ENCODE measurements at regions not wholly inside any gene's neighbourhood (a gene's known extent, or its start where the extent isn't known, plus 50 kb on each side); places are given as distances from the start of the nearest gene placed in this dataset.
"Not testable (repeated sequence)": the region's sequence is repeated elsewhere in the genome, so short reads cannot be mapped to it uniquely, and the experiment has no call there.

GRCh38 chr5:86411596-86411995 is 206.1 kb upstream of the COX7C start:
- Histone ChIP-seq H3K4me3 (ENCODE audit: low read length) (no peak overlapping the region), H3K4me1 (ENCODE audit: control insufficient read depth, insufficient read depth, low read length) (no peaks in the 10 kb centered on the region), H3K9me3 (ENCODE audit: control insufficient read depth, low read length) (no peaks in the 10 kb centered on the region), H3K36me3 (ENCODE audit: control insufficient read depth, insufficient read depth, low read length) (no peaks in the 10 kb centered on the region), H3K9ac (ENCODE audit: low read length) (no peak overlapping the region), H3K27me3 (ENCODE audit: control insufficient read depth, insufficient read depth, low read length) (no peaks in the 10 kb centered on the region)

DNA sequence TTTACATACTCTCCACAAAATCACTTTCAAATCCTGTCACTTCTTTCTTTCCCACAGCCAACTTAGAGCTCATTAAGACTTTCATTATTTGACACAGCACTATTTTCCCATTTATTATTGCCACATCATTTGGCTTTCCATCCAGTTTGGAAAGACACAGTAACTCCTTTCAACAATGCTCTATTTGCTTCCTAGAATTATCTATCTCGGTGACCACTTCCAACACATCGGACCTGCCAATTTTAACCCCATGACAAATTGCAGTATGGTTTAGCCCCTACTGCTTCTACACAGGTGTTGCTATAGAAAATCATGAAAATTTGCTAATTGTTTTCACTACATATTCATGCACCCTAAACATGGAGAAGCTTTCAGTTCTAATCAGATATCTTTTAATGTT is 190.6 kb upstream of the COX7C start:
- no peaks in the 10 kb centered on the region for H3K9me3 ChIP-seq (ENCODE audit: control insufficient read depth, low read length)

GRCh38 chr5:86439593-86440110 is 178.1 kb upstream of the COX7C start:
- H3K9me3 ChIP-seq (ENCODE audit: control insufficient read depth, low read length): no peaks in the 10 kb centered on the region
- no peaks in the 10 kb centered on the region for H3K27me3 ChIP-seq (ENCODE audit: control insufficient read depth, insufficient read depth, low read length)
- no peaks in the 10 kb centered on the region for H3K36me3 ChIP-seq (ENCODE audit: control insufficient read depth, insufficient read depth, low read length)
- H3K9ac ChIP-seq (ENCODE audit: low read length): no peak overlapping the region
- H3K4me3 ChIP-seq (ENCODE audit: low read length): no peak overlapping the region
- no peaks in the 10 kb centered on the region for H3K4me1 ChIP-seq (ENCODE audit: control insufficient read depth, insufficient read depth, low read length)

More for the DNA sequence above, 190.6 kb upstream of the COX7C start:
- Histone ChIP-seq H3K27me3 (ENCODE audit: control insufficient read depth, insufficient read depth, low read length) (no peaks in the 10 kb centered on the region), H3K4me3 (ENCODE audit: low read length) (no peak overlapping the region), H3K4me1 (ENCODE audit: control insufficient read depth, insufficient read depth, low read length) (no peaks in the 10 kb centered on the region), H3K9ac (ENCODE audit: low read length) (no peak overlapping the region), H3K36me3 (ENCODE audit: control insufficient read depth, insufficient read depth, low read length) (no peaks in the 10 kb centered on the region)

DNA sequence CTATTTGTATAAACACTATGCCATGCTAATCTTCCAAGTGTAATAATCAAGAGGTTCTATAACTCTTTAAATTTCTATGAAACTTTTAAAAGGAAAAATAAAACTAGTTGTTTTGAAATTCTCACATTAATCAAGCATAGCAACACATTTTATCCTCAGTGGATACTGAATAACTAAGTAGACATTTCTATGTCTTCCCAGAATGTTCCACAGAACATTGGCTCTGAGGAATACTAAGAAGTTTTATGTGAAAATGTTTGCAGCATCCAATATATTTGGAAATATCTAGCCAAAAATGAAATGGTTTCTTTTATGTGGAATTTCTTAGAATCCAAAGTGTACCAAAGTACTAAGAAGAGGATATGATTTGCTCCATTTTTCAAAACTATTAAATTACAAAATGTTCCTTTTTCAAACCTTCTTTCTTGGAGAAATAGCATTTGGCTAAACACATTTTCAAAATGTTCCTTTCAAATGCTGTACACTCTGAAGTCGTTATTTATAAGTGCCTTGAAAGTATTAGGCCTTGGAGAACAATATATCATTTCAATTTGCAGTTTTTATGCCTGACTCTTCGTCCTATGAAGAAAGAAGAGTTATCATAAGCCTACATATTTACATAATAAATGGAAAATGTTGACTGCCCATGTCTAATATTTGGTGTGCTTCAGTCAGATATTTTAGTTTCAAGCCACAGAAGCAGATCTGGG is 175.6 kb upstream of the COX7C start:
- Histone ChIP-seq H3K9ac (ENCODE audit: low read length) (no peak overlapping the region), H3K4me3 (ENCODE audit: low read length) (no peak overlapping the region), H3K27me3 (ENCODE audit: control insufficient read depth, insufficient read depth, low read length) (no peaks in the 10 kb centered on the region), H3K9me3 (ENCODE audit: control insufficient read depth, low read length) (no peaks in the 10 kb centered on the region), H3K4me1 (ENCODE audit: control insufficient read depth, insufficient read depth, low read length) (no peaks in the 10 kb centered on the region), H3K36me3 (ENCODE audit: control insufficient read depth, insufficient read depth, low read length) (no peaks in the 10 kb centered on the region)

DNA sequence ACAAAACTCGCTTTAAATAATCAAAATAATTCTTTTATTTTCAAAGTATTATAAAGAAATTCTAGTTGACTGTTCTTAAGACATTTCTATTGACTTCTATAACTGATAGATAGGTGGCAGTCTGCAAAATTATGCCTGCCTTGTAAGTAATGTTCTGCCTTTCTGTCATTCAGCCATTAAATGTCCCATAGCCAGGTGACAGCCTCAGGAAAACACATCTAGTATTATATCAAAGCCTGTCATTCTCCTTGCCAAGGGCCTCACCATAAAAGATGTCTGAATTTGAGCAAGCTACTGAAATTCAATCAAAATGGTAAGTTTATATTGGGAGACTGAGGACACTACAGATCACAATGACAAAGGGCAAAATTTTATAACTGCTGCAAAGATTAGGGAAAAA is 170.4 kb upstream of the COX7C start:
- no peak overlapping the region for H3K9ac ChIP-seq (ENCODE audit: low read length)
- no peaks in the 10 kb centered on the region for H3K9me3 ChIP-seq (ENCODE audit: control insufficient read depth, low read length)
- no peaks in the 10 kb centered on the region for H3K4me1 ChIP-seq (ENCODE audit: control insufficient read depth, insufficient read depth, low read length)
- no peaks in the 10 kb centered on the region for H3K36me3 ChIP-seq (ENCODE audit: control insufficient read depth, insufficient read depth, low read length)
- H3K27me3 ChIP-seq (ENCODE audit: control insufficient read depth, insufficient read depth, low read length): no peaks in the 10 kb centered on the region
- no peak overlapping the region for H3K4me3 ChIP-seq (ENCODE audit: low read length)

DNA sequence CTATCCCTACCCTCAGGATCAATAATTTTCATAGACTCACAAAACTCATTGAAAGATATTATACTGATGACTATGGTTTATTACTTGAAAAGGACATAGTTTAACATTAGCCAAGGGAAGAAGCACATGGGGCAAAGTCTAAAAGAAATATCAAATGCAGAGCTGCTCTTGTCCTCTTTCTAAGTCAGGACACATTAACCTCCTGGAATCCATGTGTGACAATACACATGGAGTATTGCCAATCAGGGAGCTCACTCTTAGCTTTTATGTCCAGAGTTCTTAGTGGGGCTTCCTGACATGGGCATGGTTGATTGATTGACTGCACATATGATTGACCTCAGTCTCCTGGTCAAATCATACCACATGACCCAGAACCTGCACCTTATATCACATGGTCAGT is 165.5 kb upstream of the COX7C start:
- H3K36me3 ChIP-seq (ENCODE audit: control insufficient read depth, insufficient read depth, low read length): no peaks in the 10 kb centered on the region
- H3K4me1 ChIP-seq (ENCODE audit: control insufficient read depth, insufficient read depth, low read length): no peaks in the 10 kb centered on the region
- H3K27me3 ChIP-seq (ENCODE audit: control insufficient read depth, insufficient read depth, low read length): no peaks in the 10 kb centered on the region
- H3K9me3 ChIP-seq (ENCODE audit: control insufficient read depth, low read length): no peaks in the 10 kb centered on the region
- H3K9ac ChIP-seq (ENCODE audit: low read length): no peak overlapping the region
- no peak overlapping the region for H3K4me3 ChIP-seq (ENCODE audit: low read length)

DNA sequence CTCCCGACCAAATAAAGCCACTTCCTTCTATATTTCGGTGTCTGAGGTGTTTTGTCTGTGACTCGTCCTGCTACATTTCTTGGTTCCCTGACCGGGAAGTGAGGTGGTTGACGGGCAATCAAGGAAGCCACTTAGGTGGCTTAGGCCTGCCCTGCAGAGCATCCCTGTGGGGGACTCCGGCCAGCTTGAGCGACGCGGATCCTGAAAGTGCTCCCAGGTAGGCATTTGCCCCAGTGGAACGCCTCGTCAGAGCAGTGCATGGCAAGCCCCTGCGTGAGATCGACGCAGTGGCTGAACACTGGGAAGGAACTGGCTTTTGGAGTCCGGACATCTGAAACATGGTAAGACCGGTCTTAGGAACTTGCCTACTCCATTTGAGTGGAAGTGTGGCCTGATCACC is 157.2 kb upstream of the COX7C start:
- Histone ChIP-seq H3K4me1 (ENCODE audit: control insufficient read depth, insufficient read depth, low read length) (no peaks in the 10 kb centered on the region), H3K36me3 (ENCODE audit: control insufficient read depth, insufficient read depth, low read length) (no peaks in the 10 kb centered on the region), H3K9me3 (ENCODE audit: control insufficient read depth, low read length) (peaks cover 7% of the 10 kb centered on the region), H3K9ac (ENCODE audit: low read length) (no peak overlapping the region), H3K4me3 (ENCODE audit: low read length) (no peak overlapping the region), H3K27me3 (ENCODE audit: control insufficient read depth, insufficient read depth, low read length) (no peaks in the 10 kb centered on the region)

GRCh38 chr5:86461169-86461956 is 156.4 kb upstream of the COX7C start:
- peaks cover 9% of the 10 kb centered on the region for H3K9me3 ChIP-seq (ENCODE audit: control insufficient read depth, low read length)

DNA sequence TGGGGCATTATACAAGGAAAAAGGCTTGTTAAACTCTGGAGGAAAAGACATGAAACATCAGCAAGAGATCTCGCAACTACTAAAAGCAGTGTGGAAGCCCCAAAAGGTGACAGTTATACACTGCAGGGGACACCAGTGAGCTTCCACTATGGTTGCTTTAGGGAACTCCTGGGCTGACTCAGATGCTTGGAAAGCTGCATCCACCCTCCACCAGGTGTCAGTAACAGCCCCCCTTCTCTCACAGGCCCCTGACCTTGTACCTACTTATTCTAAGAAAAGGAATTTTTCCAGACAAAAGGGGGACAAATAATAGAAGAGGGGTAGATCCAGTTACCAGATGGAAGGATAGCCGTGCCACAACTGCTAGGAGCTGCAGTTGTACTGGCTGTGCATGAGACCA is 154.4 kb upstream of the COX7C start:
- no peak overlapping the region for H3K4me3 ChIP-seq (ENCODE audit: low read length)
- H3K9ac ChIP-seq (ENCODE audit: low read length): no peak overlapping the region
- peaks cover 9% of the 10 kb centered on the region for H3K9me3 ChIP-seq (ENCODE audit: control insufficient read depth, low read length)
- no peaks in the 10 kb centered on the region for H3K4me1 ChIP-seq (ENCODE audit: control insufficient read depth, insufficient read depth, low read length)
- H3K27me3 ChIP-seq (ENCODE audit: control insufficient read depth, insufficient read depth, low read length): no peaks in the 10 kb centered on the region
- no peaks in the 10 kb centered on the region for H3K36me3 ChIP-seq (ENCODE audit: control insufficient read depth, insufficient read depth, low read length)

More at GRCh38 chr5:86461169-86461956, 156.4 kb upstream of the COX7C start:
- Histone ChIP-seq H3K4me1 (ENCODE audit: control insufficient read depth, insufficient read depth, low read length) (no peaks in the 10 kb centered on the region), H3K27me3 (ENCODE audit: control insufficient read depth, insufficient read depth, low read length) (no peaks in the 10 kb centered on the region), H3K9ac (ENCODE audit: low read length) (no peak overlapping the region), H3K4me3 (ENCODE audit: low read length) (no peak overlapping the region), H3K36me3 (ENCODE audit: control insufficient read depth, insufficient read depth, low read length) (no peaks in the 10 kb centered on the region)

GRCh38 chr5:86465052-86465838 is 152.5 kb upstream of the COX7C start:
- Histone ChIP-seq H3K4me1 (ENCODE audit: control insufficient read depth, insufficient read depth, low read length) (no peaks in the 10 kb centered on the region), H3K9ac (ENCODE audit: low read length) (no peak overlapping the region), H3K36me3 (ENCODE audit: control insufficient read depth, insufficient read depth, low read length) (no peaks in the 10 kb centered on the region), H3K27me3 (ENCODE audit: control insufficient read depth, insufficient read depth, low read length) (no peaks in the 10 kb centered on the region), H3K4me3 (ENCODE audit: low read length) (no peak overlapping the region), H3K9me3 (ENCODE audit: control insufficient read depth, low read length) (peaks cover 9% of the 10 kb centered on the region)

GRCh38 chr5:86466721-86467120 is 151.0 kb upstream of the COX7C start:
- H3K36me3 ChIP-seq (ENCODE audit: control insufficient read depth, insufficient read depth, low read length); H3K27me3 ChIP-seq (ENCODE audit: control insufficient read depth, insufficient read depth, low read length); H3K9me3 ChIP-seq (ENCODE audit: control insufficient read depth, low read length); H3K9ac ChIP-seq (ENCODE audit: low read length); H3K4me1 ChIP-seq (ENCODE audit: control insufficient read depth, insufficient read depth, low read length); H3K4me3 ChIP-seq (ENCODE audit: low read length): not testable (repeated sequence)

- Histone ChIP-seq H3K27me3 (ENCODE audit: control insufficient read depth, insufficient read depth, low read length) (no peaks in the 10 kb centered on the region), H3K4me1 (ENCODE audit: control insufficient read depth, insufficient read depth, low read length) (no peaks in the 10 kb centered on the region), H3K9me3 (ENCODE audit: control insufficient read depth, low read length) (no peaks in the 10 kb centered on the region), H3K9ac (ENCODE audit: low read length) (no peak overlapping the region), H3K36me3 (ENCODE audit: control insufficient read depth, insufficient read depth, low read length) (no peaks in the 10 kb centered on the region), H3K4me3 (ENCODE audit: low read length) (no peak overlapping the region)
These were observed 135.7 kb upstream of the COX7C start for GRCh38 chr5:86482008-86482407.

Measured in mucosa of stomach (tissue), 1 donor.